Loucy (cell line): ENCODE measurements at regions not wholly inside any gene's neighbourhood (a gene's known extent, or its start where the extent isn't known, plus 50 kb on each side); places are given as distances from the start of the nearest gene placed in this dataset.

ENCODE experiments used
- H2AFZ ChIP-seq: fragments of 200-600 bp; sonication (generic); 2 replicates; pipeline ENCODE4 v1.6.0; 2016; ENCODE audit warnings: antibody characterized with exemption, mild to moderate bottlenecking, low read length, moderate library complexity
- H3F3A ChIP-seq: fragments of 200-600 bp; 2 replicates; pipeline ENCODE4 v1.6.0; 2016; ENCODE audit warnings: antibody characterized with exemption, low read depth, mild to moderate bottlenecking
- H3K27me3 ChIP-seq: fragments of 200-600 bp; sonication (generic); 2 replicates; pipeline ENCODE4 v1.6.1; 2014; ENCODE audit warnings: low read length, mild to moderate bottlenecking; ENCODE audit not compliant: insufficient read depth, poor library complexity, severe bottlenecking
- H3K36me3 ChIP-seq: fragments of 200-600 bp; sonication (generic); 2 replicates; pipeline ENCODE4 v1.6.1; 2016; ENCODE audit warnings: low read length; ENCODE audit not compliant: insufficient read depth
- H3K4me1 ChIP-seq: fragments of 200-600 bp; sonication (generic); 2 replicates; pipeline ENCODE4 v1.5.1; 2014; ENCODE audit warnings: low read length, mild to moderate bottlenecking; ENCODE audit not compliant: insufficient read depth, poor library complexity, severe bottlenecking
- H3K4me2 ChIP-seq: fragments of 200-600 bp; sonication (generic); 2 replicates; pipeline ENCODE4 v1.6.0; 2014; ENCODE audit warnings: antibody characterized with exemption, low read length, low read depth, mild to moderate bottlenecking; ENCODE audit not compliant: poor library complexity, severe bottlenecking
- H3K4me3 ChIP-seq: fragments of 200-600 bp; sonication (generic); 2 replicates; pipeline ENCODE4 v1.5.1; 2014; ENCODE audit warnings: low read length, mild to moderate bottlenecking, mixed read lengths; ENCODE audit not compliant: poor library complexity, severe bottlenecking
- H3K79me2 ChIP-seq: fragments of 200-600 bp; sonication (generic); 2 replicates; pipeline ENCODE4 v1.6.1; 2014; ENCODE audit warnings: low read length; ENCODE audit not compliant: insufficient read depth
- H3K9ac ChIP-seq: fragments of 200-600 bp; sonication (generic); 2 replicates; pipeline ENCODE4 v1.6.0; 2014; ENCODE audit warnings: mild to moderate bottlenecking, low read depth, low read length, moderate library complexity; ENCODE audit not compliant: poor library complexity, severe bottlenecking
- H3K9me2 ChIP-seq: fragments of 200-600 bp; sonication (generic); replicated peaks from 2 replicates; pipeline ENCODE4 v1.6.1; 2016; ENCODE audit warnings: low read depth, low read length, mixed read lengths
- H3K9me3 ChIP-seq: fragments of 200-600 bp; sonication (generic); 2 replicates; pipeline ENCODE4 v1.6.1; 2014; ENCODE audit warnings: mild to moderate bottlenecking, antibody characterized with exemption, low read length, low read depth; ENCODE audit not compliant: insufficient read depth
- H4K20me1 ChIP-seq: fragments of 200-600 bp; sonication (generic); 2 replicates; pipeline ENCODE4 v1.6.0; 2014; ENCODE audit warnings: antibody characterized with exemption, low read length, mild to moderate bottlenecking; ENCODE audit not compliant: insufficient read depth, poor library complexity, severe bottlenecking
- EZH2phosphoT487 ChIP-seq: fragments of 200-600 bp; IDR thresholded peaks from 2 replicates; pipeline ENCODE4 v1.6.1; 2018; ENCODE audit warnings: antibody characterized with exemption, mild to moderate bottlenecking, moderate library complexity, borderline replicate concordance
- TF ChIP-seq, protein P1 (sequence below): fragments of 200-600 bp; sonication (generic); conservative IDR thresholded peaks from 2 replicates; pipeline ENCODE4 v1.5.1; 2014; ENCODE audit warnings: mild to moderate bottlenecking, antibody characterized with exemption, low read length

DNA sequence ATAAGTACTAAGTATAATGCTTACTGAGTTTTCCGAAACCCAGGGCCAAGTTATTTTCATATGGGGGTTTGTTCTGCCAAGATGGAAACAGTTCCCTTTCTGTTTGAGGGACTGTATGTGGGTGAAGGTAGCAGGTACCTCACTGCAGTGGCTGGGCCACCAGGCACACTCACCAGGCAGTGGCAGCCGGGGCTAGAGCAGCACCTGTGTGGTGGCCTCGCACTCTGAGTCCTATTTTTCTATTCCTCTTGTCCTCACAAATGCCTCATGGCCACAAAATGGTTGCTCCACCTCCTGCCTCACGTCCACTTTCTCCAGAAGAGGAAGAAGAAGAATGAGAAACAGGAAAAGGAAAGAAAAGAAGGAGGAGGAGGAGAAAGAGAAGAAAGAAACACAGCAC, 167.3 kb upstream of the SHH start:
- TF ChIP-seq, protein P1, sequence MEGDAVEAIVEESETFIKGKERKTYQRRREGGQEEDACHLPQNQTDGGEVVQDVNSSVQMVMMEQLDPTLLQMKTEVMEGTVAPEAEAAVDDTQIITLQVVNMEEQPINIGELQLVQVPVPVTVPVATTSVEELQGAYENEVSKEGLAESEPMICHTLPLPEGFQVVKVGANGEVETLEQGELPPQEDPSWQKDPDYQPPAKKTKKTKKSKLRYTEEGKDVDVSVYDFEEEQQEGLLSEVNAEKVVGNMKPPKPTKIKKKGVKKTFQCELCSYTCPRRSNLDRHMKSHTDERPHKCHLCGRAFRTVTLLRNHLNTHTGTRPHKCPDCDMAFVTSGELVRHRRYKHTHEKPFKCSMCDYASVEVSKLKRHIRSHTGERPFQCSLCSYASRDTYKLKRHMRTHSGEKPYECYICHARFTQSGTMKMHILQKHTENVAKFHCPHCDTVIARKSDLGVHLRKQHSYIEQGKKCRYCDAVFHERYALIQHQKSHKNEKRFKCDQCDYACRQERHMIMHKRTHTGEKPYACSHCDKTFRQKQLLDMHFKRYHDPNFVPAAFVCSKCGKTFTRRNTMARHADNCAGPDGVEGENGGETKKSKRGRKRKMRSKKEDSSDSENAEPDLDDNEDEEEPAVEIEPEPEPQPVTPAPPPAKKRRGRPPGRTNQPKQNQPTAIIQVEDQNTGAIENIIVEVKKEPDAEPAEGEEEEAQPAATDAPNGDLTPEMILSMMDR: no peak
- no peak for TF ChIP-seq EZH2phosphoT487
- Histone ChIP-seq H4K20me1 (no peaks in the 10 kb centered on the region), H3F3A (no peaks in the 10 kb centered on the region), H3K9ac (no peak overlapping the region), H3K9me2 (no peaks in the 10 kb centered on the region), H2AFZ (no peak overlapping the region), H3K4me1 (no peaks in the 10 kb centered on the region), H3K4me2 (no peak overlapping the region), H3K27me3 (no peaks in the 10 kb centered on the region), H3K79me2 (no peaks in the 10 kb centered on the region), H3K36me3 (no peaks in the 10 kb centered on the region), H3K9me3 (peaks cover 2% of the 10 kb centered on the region; the same call in 1 of the 2 replicates), H3K4me3 (no peak overlapping the region)

DNA sequence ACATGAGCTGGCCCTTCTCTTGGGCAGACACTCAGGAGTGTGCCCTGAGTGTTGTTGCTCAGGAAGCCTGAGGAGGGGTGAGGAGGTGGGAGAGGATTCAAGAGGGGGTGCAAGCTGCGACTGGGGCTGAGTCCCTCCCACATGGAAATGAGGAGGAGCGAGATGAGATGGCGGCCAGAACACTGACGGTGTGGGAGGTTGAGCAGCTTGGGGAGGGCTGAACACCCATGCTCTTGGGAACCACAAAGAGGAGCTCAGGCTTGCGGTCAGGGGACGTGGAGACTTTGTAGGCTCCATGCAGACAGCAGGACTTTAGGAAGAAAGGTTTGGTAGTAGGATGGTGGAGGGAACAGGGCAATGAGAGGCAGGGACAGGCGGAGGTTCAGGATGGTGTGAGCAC, 163.2 kb upstream of the SHH start:
- H2AFZ ChIP-seq: no peak overlapping the region
- H3F3A ChIP-seq: no peaks in the 10 kb centered on the region
- H3K4me2 ChIP-seq: no peak overlapping the region
- H3K9me2 ChIP-seq: no peaks in the 10 kb centered on the region
- H3K4me1 ChIP-seq: no peaks in the 10 kb centered on the region
- no peaks in the 10 kb centered on the region; the same call in 1 of the 2 replicates for H3K9me3 ChIP-seq
- H3K27me3 ChIP-seq: no peaks in the 10 kb centered on the region
- H3K9ac ChIP-seq: no peak overlapping the region
- no peaks in the 10 kb centered on the region for H3K79me2 ChIP-seq
- no peaks in the 10 kb centered on the region for H4K20me1 ChIP-seq
- no peaks in the 10 kb centered on the region for H3K36me3 ChIP-seq
- no peak overlapping the region for H3K4me3 ChIP-seq
- no peak for TF ChIP-seq EZH2phosphoT487
- TF ChIP-seq, protein P1: no peak

DNA sequence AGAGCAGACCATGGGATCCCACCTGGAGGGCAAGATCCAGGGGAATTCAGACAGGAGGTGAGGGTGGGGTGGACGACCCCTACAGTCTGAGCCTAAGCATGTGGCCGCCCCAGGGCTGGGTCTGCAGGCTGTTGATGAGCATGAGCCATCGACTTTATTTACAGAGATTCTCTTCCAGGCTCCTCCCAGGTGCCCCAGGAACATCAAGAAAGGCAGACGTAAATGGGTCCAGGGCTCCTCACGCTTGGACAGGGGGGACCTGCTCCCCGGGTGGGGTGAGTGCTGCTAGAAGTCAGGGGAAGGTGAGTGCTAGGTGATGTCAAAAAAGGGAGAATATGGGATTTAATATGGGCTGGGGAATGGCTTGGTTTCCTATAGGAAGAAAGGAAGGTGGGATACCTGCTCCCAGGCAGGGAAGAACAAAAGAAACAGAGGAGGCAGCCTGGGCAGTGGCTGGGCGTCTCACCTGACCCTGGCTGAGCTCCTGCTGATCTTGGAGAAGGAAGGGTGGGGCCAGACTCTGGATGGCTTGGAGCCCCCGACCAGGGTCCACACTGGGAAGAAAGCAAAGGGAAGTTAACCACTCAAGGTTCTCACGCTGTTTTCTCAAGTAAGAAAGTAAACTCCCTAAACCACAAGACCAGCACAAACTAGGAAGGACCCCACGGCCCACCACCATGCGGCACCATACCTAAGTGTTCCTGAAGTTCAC, 162.1 kb upstream of the SHH start:
- no peaks in the 10 kb centered on the region for H4K20me1 ChIP-seq
- H2AFZ ChIP-seq: no peak overlapping the region
- no peak overlapping the region for H3K9ac ChIP-seq
- H3K9me3 ChIP-seq: no peaks in the 10 kb centered on the region; the same call in 1 of the 2 replicates
- no peaks in the 10 kb centered on the region for H3K4me1 ChIP-seq
- no peak overlapping the region for H3K4me2 ChIP-seq
- no peaks in the 10 kb centered on the region for H3K9me2 ChIP-seq
- H3F3A ChIP-seq: no peaks in the 10 kb centered on the region
- no peak overlapping the region for H3K4me3 ChIP-seq
- H3K79me2 ChIP-seq: no peaks in the 10 kb centered on the region
- H3K36me3 ChIP-seq: no peaks in the 10 kb centered on the region
- TF ChIP-seq, protein P1: no peak
- TF ChIP-seq EZH2phosphoT487: no peak
- no peaks in the 10 kb centered on the region for H3K27me3 ChIP-seq
